Cardiac fibroblast (primary cell): ENCODE measurements at regions not wholly inside any gene's neighbourhood (a gene's known extent, or its start where the extent isn't known, plus 50 kb on each side); places are given as distances from the start of the nearest gene placed in this dataset.

ENCODE experiments used
- DNase-seq, 2 donors: peaks; one replicate each; pipeline versions ENCODE4 v3.0.0 to v3.0.0-alpha.2; 2010; ENCODE audit warnings: low read depth in 2 of 2
- H3K4me3 ChIP-seq, 2 donors: replicated peaks in 1 of 2; 1 replicate in 1 of 2; 2 replicates in 1 of 2; pipeline ENCODE4 v1.5.1; 2011; ENCODE audit warnings: low read depth in 2 of 2, low read length in 2 of 2, mild to moderate bottlenecking in 2 of 2, moderate library complexity in 1 of 2
- TF ChIP-seq, protein P1 (sequence below): IDR thresholded peaks from one replicate; pipeline ENCODE4 v1.5.1; 2011; ENCODE audit warnings: low read depth, mild to moderate bottlenecking, low read length, inconsistent platforms

DNA sequence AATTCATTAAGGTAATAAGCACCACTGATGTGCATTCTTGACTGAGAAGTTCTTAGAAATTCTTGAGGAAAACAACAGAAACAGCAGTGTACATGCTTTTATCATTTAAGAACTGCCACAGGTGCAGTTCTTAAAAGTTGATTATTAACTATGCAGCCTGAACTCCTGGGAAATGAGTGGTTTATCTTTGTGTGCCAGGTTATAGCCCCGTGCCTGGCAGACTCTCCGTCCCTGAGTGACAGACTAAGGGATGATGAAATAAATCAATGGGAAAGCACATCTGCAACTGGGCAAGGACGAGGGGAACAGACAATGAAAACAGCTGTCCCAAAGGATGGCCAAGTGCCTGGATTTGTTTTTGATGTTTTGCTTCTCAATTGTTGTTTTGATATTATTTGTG is 84.4 kb upstream of the SPATA13 start:
- H3K4me3 ChIP-seq, result no peak overlapping the region
- TF ChIP-seq, protein P1, sequence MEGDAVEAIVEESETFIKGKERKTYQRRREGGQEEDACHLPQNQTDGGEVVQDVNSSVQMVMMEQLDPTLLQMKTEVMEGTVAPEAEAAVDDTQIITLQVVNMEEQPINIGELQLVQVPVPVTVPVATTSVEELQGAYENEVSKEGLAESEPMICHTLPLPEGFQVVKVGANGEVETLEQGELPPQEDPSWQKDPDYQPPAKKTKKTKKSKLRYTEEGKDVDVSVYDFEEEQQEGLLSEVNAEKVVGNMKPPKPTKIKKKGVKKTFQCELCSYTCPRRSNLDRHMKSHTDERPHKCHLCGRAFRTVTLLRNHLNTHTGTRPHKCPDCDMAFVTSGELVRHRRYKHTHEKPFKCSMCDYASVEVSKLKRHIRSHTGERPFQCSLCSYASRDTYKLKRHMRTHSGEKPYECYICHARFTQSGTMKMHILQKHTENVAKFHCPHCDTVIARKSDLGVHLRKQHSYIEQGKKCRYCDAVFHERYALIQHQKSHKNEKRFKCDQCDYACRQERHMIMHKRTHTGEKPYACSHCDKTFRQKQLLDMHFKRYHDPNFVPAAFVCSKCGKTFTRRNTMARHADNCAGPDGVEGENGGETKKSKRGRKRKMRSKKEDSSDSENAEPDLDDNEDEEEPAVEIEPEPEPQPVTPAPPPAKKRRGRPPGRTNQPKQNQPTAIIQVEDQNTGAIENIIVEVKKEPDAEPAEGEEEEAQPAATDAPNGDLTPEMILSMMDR, result no peak
- no peak for DNase-seq

DNA sequence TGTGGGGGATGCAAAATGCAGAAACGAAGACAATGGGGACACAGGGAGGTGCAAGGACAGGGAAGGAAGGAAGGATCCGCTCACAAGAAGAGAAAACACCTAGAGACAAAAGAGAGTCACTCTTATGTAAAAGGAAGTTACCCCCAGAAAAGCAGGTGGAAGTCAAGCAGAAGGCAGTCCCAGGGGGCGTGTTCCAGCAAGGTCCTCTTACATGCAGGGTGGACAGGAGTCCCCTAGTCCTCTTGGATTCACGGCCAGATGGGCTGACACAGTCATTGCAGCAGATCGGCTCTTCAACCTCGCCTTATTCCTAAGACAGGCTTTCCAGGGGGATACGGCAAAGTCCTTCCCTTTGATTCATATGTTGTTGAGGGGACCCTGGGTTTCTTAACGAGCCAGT is 83.9 kb upstream of the SPATA13 start:
- no peak overlapping the region for H3K4me3 ChIP-seq
- TF ChIP-seq, protein P1, result no peak
- no peak for DNase-seq

DNA sequence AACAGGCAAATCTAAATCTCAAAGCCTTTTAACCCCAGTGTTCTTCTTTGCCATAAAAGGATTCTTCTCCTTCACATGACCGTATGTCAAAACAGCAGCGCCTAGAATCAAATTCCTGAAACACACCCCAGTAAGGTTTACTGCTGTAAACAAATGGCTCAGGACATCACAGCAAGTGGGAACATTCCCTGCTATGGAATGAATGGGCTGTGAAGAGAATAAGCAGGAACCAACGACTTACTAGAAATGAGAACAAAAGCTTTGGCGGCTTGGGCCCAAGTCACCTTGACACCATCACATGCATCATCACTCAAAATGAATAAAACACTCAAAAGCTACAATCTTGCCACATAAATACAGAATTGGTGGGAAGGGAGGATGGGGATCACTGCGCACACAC is 80.4 kb upstream of the SPATA13 start:
- H3K4me3 ChIP-seq, result no peak overlapping the region
- TF ChIP-seq, protein P1, result no peak
- no peak for DNase-seq

DNA sequence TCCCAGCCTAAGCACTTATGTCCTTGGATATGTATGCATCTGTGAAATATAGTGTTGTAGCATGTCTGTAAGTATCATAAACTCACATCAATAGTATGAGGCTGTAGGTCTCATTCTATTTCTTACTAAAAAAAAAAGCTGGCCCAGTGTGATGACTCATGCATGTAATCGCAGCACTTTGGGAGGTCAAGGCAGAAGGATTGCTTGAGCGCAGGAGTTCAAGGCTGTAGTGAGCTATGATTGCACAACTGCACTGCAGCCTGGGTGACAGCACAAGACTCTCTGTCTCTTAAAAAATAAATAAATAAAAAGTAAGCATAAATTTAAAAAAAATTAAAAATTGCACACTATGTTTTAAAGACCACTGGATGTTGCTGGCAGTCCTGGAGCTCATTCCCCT is 79.1 kb upstream of the SPATA13 start:
- TF ChIP-seq, protein P1, result no peak
- DNase-seq, result peak in 1 of 2 donors; percentile 40
- no peak overlapping the region for H3K4me3 ChIP-seq

DNA sequence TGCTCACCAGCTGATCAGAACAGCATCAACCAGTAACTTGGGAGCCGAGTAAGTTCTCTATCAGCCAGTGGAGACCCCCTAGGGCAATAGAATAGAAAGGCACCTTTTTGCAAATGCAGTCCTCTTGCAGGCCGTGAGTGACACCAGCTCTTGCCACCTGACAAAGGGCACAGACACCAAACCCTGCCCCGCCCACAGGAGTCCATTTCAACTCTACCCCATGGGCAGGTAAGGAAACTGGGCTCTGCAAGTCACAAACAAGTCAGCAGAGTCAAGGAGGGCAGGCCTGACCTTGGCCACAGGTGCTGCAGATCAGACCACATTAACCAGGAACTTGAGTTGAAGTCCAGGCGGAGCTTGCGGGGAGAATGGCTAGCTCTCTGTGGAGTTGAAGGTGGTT is 77.4 kb upstream of the SPATA13 start:
- no peak for DNase-seq
- TF ChIP-seq, protein P1, result no peak
- no peak overlapping the region for H3K4me3 ChIP-seq

DNA sequence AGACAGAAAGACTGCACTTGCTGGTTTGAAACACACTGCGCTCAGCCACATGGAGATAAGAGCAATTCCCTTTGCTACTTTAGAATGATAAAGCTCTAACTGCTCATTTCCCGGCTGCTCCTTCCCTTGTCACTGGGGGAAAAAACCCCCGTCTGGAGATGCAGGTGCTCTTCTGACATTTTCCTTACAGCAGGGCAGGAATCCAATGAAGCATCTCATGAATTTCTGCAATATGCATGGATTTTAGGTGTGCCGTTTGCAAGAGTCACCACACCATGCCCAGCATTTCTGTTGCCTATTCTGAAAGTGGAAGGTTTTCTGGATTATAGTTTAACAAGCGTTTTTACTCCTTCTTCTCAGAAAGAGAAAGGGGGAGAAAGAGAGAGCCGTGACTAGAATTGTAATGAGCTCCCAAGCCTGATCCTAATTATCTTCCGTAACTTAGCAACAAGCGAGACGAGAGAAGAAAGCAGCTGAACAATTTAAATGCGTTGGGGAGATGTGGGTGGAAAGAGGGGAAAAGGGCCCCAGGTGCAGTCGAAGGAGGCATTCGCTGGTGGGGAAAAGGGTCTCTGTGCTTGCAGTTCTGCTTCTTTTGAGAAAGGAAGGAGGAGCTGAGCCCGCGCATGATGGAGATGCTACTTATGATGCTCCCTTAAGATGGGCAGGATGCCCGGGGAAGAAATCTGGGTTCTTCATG is 76.6 kb upstream of the SPATA13 start:
- TF ChIP-seq, protein P1, result no peak
- H3K4me3 ChIP-seq, result no peak overlapping the region
- DNase-seq, result no peak

DNA sequence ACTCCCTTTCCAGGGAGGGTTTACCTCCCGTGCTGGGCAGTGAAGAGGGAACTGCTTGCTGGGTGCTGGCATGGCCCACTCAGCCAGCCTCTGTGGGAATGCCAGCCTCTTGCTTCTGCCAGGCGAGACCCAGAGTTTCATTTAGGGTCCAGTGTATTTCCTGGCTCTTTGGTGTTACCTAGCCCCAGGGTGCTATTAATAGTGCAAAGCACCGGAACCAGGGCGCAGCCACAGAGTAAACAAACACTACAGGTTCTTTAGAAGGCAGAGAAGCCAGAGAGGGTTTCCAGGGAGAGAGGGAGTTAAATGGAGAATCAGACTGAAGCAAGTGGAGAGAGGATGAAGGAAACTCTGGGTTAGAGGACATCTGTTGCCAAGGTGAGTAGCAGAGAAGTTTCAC is 74.9 kb upstream of the SPATA13 start:
- no peak overlapping the region for H3K4me3 ChIP-seq
- no peak for DNase-seq
- TF ChIP-seq, protein P1, result no peak
